Tibial nerve (tissue), 4 donors: ENCODE measurements at regions not wholly inside any gene's neighbourhood (a gene's known extent, or its start where the extent isn't known, plus 50 kb on each side); places are given as distances from the start of the nearest gene placed in this dataset.
"Not testable (repeated sequence)": the region's sequence is repeated elsewhere in the genome, so short reads cannot be mapped to it uniquely, and the experiment has no call there.

ENCODE experiments used
- DNase-seq, 2 donors: peaks; one replicate each; pipeline ENCODE4 v3.0.0-alpha.2; 2019; ENCODE audit warnings: low spot score in 2 of 2
- H3K27ac ChIP-seq, 4 donors: fragments of 200-600 bp; sonication (generic) in 3 of 4; one replicate each; pipeline ENCODE4 v1.5.1; 2017 to 2019; ENCODE audit warnings: mild to moderate bottlenecking in 1 of 4
- H3K27me3 ChIP-seq, 2 donors: fragments of 200-600 bp; sonication (generic) in 1 of 2; one replicate each; pipeline versions ENCODE4 v1.5.1 to v1.6.0; 2017 to 2019
- H3K36me3 ChIP-seq, 3 donors: fragments of 200-600 bp; sonication (generic); one replicate each; pipeline ENCODE4 v1.5.1; 2018 to 2019
- H3K4me1 ChIP-seq, 4 donors: fragments of 200-600 bp; sonication (generic) in 3 of 4; one replicate each; pipeline ENCODE4 v1.5.1; 2017 to 2019
- H3K4me3 ChIP-seq, 4 donors: fragments of 200-600 bp; sonication (generic) in 3 of 4; one replicate each; pipeline ENCODE4 v1.5.1; 2017 to 2019; ENCODE audit warnings: mild to moderate bottlenecking in 1 of 4, moderate library complexity in 1 of 4
- H3K9me3 ChIP-seq, 4 donors: fragments of 200-600 bp; sonication (generic) in 3 of 4; one replicate each; pipeline ENCODE4 v1.5.1; 2017 to 2019
- EP300 ChIP-seq, 2 donors: sonication (generic); formaldehyde crosslinking; IDR thresholded peaks; one replicate each; pipeline ENCODE4 v1.6.1; 2017; ENCODE audit warnings: antibody characterized with exemption in 2 of 2, mild to moderate bottlenecking in 1 of 2
- POLR2A ChIP-seq, 2 donors: fragments of 450-650 bp; IDR thresholded peaks; one replicate each; pipeline ENCODE4 v1.6.1; 2017; ENCODE audit warnings: antibody characterized with exemption in 2 of 2, mild to moderate bottlenecking in 2 of 2, moderate library complexity in 2 of 2
- WGBS, 2 donors: methylation state at CpG; one replicate each; pipeline ENCODE4 v1.1.5; 2018; 5-methylcytosine and 5-hydroxymethylcytosine counted together
- TF ChIP-seq, protein P1 (sequence below), 5 experiments: fragments of 200-600 bp in 3 of 5; fragments of 450-650 bp in 2 of 5; sonication (generic) in 3 of 5; IDR thresholded peaks; one replicate each; pipeline ENCODE4 v1.5.1; 2016 to 2019; ENCODE audit warnings: antibody characterized with exemption in 5 of 5, mild to moderate bottlenecking in 3 of 5, moderate library complexity in 2 of 5

DNA sequence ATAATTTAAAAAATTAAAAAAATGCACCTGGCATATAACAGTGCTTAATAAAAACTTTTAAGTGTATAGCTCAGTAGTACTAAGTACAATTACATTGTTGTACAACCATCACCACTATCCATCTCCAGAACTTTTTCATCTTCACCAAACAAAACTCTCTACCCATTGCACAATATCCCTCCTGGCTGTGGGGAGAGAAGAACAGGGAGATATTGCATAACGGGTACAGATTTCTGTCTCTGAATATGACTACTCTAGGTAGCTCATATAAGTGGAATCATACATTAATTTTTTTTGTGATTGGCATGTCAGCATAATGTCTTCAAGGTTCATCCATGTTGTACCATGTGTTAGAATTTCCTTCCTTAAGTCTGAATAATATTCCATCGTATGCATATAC is 91.0 kb upstream of the PLAAT1 start:
- 91% methylated on average over 2 of the region's 2 CpGs for WGBS, 2 donors
- TF ChIP-seq, protein P1, sequence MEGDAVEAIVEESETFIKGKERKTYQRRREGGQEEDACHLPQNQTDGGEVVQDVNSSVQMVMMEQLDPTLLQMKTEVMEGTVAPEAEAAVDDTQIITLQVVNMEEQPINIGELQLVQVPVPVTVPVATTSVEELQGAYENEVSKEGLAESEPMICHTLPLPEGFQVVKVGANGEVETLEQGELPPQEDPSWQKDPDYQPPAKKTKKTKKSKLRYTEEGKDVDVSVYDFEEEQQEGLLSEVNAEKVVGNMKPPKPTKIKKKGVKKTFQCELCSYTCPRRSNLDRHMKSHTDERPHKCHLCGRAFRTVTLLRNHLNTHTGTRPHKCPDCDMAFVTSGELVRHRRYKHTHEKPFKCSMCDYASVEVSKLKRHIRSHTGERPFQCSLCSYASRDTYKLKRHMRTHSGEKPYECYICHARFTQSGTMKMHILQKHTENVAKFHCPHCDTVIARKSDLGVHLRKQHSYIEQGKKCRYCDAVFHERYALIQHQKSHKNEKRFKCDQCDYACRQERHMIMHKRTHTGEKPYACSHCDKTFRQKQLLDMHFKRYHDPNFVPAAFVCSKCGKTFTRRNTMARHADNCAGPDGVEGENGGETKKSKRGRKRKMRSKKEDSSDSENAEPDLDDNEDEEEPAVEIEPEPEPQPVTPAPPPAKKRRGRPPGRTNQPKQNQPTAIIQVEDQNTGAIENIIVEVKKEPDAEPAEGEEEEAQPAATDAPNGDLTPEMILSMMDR (IDR thresholded peaks at IDR 0.05) = no peak
- TF ChIP-seq POLR2A (IDR thresholded peaks at IDR 0.05) (no peak), EP300 (IDR thresholded peaks at IDR 0.05) (no peak)
- no peak overlapping the region for H3K27ac ChIP-seq
- no peaks in the 10 kb centered on the region for H3K4me1 ChIP-seq
- H3K4me3 ChIP-seq = no peak overlapping the region
- no peaks in the 10 kb centered on the region for H3K9me3 ChIP-seq
- no peaks in the 10 kb centered on the region for H3K27me3 ChIP-seq
- DNase-seq = no peak
- H3K36me3 ChIP-seq = no peaks in the 10 kb centered on the region

DNA sequence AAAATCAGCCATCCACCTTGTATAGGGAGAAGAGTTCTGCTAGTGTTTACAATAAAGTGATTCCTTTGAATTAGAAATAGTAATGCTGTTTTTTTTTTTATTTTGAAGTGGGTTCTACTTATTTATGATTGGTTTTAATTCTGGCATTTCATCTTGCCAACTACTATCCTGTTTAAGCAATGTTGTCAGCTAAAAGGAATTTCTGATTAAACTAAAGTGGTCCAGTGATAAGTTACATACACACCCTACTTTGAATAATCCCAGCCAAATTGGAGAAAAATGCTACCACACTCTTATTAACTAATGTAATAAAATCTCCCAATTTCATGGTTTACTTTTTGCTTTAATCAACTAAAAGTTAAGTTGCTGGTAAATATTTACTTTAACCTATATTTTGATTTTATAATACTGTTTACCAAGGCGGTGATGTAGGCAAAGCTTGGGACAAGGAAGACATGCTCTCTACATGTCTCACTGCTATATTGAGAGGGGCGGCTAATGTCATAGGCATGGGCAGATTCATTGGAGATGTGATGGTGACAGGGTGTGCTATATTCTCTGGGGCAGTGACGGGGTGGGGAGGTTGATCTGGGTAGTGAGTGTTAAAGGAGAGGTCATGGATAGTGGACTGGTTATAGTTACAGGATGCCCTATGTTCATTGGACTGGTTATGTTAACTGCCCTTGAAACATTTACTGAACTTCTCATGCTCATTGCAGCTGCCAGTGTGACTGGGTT is 85.8 kb upstream of the PLAAT1 start:
- WGBS, 2 donors = 91 to 95% methylated on average over 3 of the region's 3 CpGs
- H3K27me3 ChIP-seq = not testable (repeated sequence)

DNA sequence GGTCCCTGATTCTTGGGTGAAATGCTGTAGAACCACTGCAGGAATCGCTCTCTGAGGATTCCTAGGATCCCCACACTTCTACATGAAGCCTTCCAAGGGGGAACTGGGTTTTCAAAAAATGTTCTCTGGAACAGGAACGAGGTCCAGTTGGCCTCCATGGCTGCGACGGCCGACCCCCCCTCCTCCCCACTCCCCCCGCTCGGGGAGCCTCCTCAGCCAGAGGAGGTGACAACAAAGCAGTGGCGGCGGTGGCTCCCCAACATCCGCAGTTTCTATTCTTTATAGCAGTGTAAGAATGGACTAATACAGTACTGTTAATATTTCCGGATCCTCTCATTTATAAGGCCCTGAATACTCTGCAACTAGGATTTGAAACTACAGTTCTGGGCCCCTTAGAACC is 84.0 kb upstream of the PLAAT1 start:
- Histone ChIP-seq H3K27ac (no peak overlapping the region), H3K27me3 (no peaks in the 10 kb centered on the region), H3K9me3 (no peaks in the 10 kb centered on the region), H3K36me3 (no peaks in the 10 kb centered on the region), H3K4me1 (no peaks in the 10 kb centered on the region), H3K4me3 (no peak overlapping the region)
- WGBS, 2 donors = 87 to 90% methylated on average over 11 of the region's 11 CpGs
- DNase-seq = no peak
- TF ChIP-seq EP300 (IDR thresholded peaks at IDR 0.05) = no peak
- TF ChIP-seq, protein P1 (IDR thresholded peaks at IDR 0.05) = no peak
- no peak for TF ChIP-seq POLR2A (IDR thresholded peaks at IDR 0.05)

More for the DNA sequence above, 85.8 kb upstream of the PLAAT1 start:
- not testable (repeated sequence) for H3K36me3 ChIP-seq, H3K4me3 ChIP-seq, H3K27ac ChIP-seq, DNase-seq, H3K9me3 ChIP-seq, H3K4me1 ChIP-seq

DNA sequence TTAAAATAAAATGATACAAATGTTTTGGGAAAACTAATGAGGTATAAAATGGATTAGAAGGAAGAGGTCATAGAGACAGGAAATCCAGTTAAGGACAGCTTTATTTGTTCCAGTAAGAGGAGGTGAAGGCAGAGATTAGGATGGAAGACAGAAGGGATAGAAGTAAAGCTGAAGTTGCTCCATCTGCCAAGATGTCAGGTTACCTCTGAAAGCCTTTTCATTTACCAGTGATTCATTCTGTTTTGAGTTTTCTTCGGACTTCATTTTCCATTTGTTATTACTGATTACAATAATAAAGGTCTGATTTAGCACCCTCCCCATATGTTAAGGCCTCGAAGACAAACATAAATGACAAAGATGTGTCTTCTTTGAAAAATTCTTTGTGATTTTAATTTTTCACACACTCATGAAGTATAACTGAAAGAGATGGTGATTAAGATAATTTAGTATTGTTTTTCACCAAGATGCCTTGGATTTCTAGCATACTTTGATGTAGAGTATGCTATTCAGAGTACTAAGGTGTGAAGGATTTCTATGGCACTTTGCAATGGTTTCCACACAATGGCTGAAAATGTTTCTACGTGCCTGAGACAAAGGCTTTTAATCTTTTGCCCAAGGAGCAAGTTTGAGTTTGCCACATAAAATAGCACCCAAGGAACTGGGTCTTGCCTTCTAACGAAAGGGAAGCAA is 75.4 kb upstream of the PLAAT1 start:
- TF ChIP-seq EP300 (IDR thresholded peaks at IDR 0.05) (no peak), POLR2A (IDR thresholded peaks at IDR 0.05) (no peak)
- TF ChIP-seq, protein P1 (IDR thresholded peaks at IDR 0.05) = no peak
- H3K4me3 ChIP-seq = no peak overlapping the region
- DNase-seq = no peak
- H3K27me3 ChIP-seq = no peaks in the 10 kb centered on the region
- no peaks in the 10 kb centered on the region for H3K4me1 ChIP-seq
- no peaks in the 10 kb centered on the region for H3K9me3 ChIP-seq
- WGBS, 2 donors = 62 to 70% methylated on average over 4 of the region's 4 CpGs
- no peaks in the 10 kb centered on the region for H3K36me3 ChIP-seq
- H3K27ac ChIP-seq = no peak overlapping the region

DNA sequence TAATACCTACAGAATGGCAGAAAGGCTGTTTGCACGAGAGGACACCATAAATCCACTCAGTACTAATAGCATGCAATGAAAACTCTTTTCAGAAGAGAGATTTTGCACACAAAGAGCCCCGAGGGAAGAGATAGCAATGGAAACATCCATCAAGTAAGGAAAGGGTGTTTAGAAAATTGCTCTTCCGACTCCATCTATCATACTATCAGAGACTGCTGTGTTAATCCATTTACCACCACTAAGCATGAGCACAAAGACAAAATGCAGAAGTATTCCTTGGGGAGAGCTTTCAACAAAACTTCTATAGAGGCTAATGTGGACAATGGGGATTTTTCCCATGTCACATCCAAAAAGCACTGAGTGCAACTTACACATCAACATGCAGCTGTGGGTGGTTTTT is 72.1 kb upstream of the PLAAT1 start:
- no peak for DNase-seq
- Histone ChIP-seq H3K9me3 (no peaks in the 10 kb centered on the region), H3K27ac (no peak overlapping the region), H3K4me3 (no peak overlapping the region), H3K27me3 (no peaks in the 10 kb centered on the region), H3K36me3 (no peaks in the 10 kb centered on the region), H3K4me1 (no peaks in the 10 kb centered on the region)
- 31% methylated on average over 3 of the region's 3 CpGs for WGBS, 2 donors
- TF ChIP-seq POLR2A (IDR thresholded peaks at IDR 0.05) (no peak), EP300 (IDR thresholded peaks at IDR 0.05) (no peak)
- TF ChIP-seq, protein P1 (IDR thresholded peaks at IDR 0.05) = no peak
